ENCODE measurements at regions not wholly inside any gene's neighbourhood (a gene's known extent, or its start where the extent isn't known, plus 50 kb on each side); places are given as distances from the start of the nearest gene placed in this dataset.
"Not testable (repeated sequence)": the region's sequence is repeated elsewhere in the genome, so short reads cannot be mapped to it uniquely, and the experiment has no call there.

- DNase-seq = no peak
Observed at GRCh38 chr15:46892621-46893160, 824.6 kb upstream of the SEMA6D start.

GRCh38 chr15:46894644-46895043, 822.7 kb upstream of the SEMA6D start:
- DNase-seq = no peak

- no peak for DNase-seq
Observed at GRCh38 chr15:46897266-46897665, 820.0 kb upstream of the SEMA6D start.

GRCh38 chr15:46901001-46901400, 816.3 kb upstream of the SEMA6D start:
- DNase-seq = no peak

- no peak for DNase-seq
Observed at GRCh38 chr15:46917721-46918252, 799.5 kb upstream of the SEMA6D start.

- no peak for DNase-seq
Observed at GRCh38 chr15:46918462-46919140, 798.7 kb upstream of the SEMA6D start.

- no peak for DNase-seq
Observed at GRCh38 chr15:46921891-46922290, 795.4 kb upstream of the SEMA6D start.

- no peak for DNase-seq
Observed at GRCh38 chr15:46930426-46930825, 786.9 kb upstream of the SEMA6D start.

- DNase-seq = no peak
Observed at GRCh38 chr15:46933332-46933731, 784.0 kb upstream of the SEMA6D start.

GRCh38 chr15:46934851-46935250, 782.5 kb upstream of the SEMA6D start:
- no peak for DNase-seq

- DNase-seq = no peak
Observed at GRCh38 chr15:46938169-46938568, 779.1 kb upstream of the SEMA6D start.

- DNase-seq = no peak
Observed at GRCh38 chr15:46941241-46941640, 776.1 kb upstream of the SEMA6D start.

GRCh38 chr15:46946953-46947352, 770.4 kb upstream of the SEMA6D start:
- DNase-seq = no peak

GRCh38 chr15:46955576-46955975, 761.7 kb upstream of the SEMA6D start:
- no peak for DNase-seq

- no peak for DNase-seq
Observed at GRCh38 chr15:46956456-46956855, 760.8 kb upstream of the SEMA6D start.

GRCh38 chr15:46956881-46957280, 760.4 kb upstream of the SEMA6D start:
- no peak for DNase-seq

GRCh38 chr15:46960581-46960980, 756.7 kb upstream of the SEMA6D start:
- DNase-seq = no peak

GRCh38 chr15:46961795-46962194, 755.5 kb upstream of the SEMA6D start:
- DNase-seq = no peak

- not testable (repeated sequence) for DNase-seq
Observed at GRCh38 chr15:46988055-46988454, 729.2 kb upstream of the SEMA6D start.

- DNase-seq = no peak
Observed at GRCh38 chr15:46996359-46996758, 720.9 kb upstream of the SEMA6D start.

GRCh38 chr15:46997501-46997900, 719.8 kb upstream of the SEMA6D start:
- DNase-seq = no peak

GRCh38 chr15:47003568-47003967, 713.7 kb upstream of the SEMA6D start:
- DNase-seq = no peak

GRCh38 chr15:47013446-47013845, 703.9 kb upstream of the SEMA6D start:
- DNase-seq = no peak

- no peak for DNase-seq
Observed at GRCh38 chr15:47027322-47027946, 689.9 kb upstream of the SEMA6D start.

Data from CD4-positive, alpha-beta T cell treated with Interleukin-15 for 1 hour (primary cell).